ENCODE measurements at regions not wholly inside any gene's neighbourhood (a gene's known extent, or its start where the extent isn't known, plus 50 kb on each side); places are given as distances from the start of the nearest gene placed in this dataset.

- no peak for DNase-seq
Measured at GRCh38 chr1:38327559-38327973, 281.0 kb upstream of the POU3F1 start.

DNA sequence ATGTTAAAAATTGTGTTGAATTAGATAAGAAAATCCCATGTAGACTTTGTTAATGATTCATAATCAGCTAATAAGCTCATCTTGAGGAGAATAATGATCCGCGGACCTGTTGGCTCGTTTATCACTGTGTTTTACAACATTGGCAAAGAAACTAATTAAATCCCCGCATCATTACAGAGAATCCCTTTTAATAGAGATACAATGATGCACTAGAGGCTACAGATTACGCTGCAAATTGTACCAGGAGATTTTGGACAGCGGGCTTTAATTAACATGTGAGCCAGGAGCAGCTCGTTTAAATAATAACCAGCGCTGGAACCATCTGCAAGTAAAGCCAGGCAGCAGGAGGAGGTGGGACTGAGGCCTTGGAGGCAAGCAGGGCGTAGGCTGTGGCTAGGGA lies 280.3 kb upstream of the POU3F1 start:
- no peak for DNase-seq

GRCh38 chr1:38326135-38326534 lies 279.5 kb upstream of the POU3F1 start:
- no peak for DNase-seq

DNA sequence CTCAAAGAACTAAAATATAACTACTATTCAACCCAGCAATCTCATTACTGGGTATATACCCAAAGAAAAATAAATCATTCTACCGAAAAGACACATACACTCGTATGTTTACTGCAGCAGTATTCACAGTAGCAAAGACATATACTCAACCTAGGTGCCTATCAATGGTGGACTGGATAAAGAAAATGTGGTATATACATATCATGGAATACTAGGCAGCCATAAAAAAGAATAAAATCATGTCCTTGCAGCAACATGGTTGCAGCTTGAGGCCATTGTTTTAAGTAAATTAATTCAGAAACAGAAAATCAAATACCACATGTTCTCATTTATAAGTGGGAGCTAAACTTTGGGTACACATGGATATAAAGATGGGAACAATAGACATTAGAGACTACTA lies 266.2 kb upstream of the POU3F1 start:
- DNase-seq: no peak

DNA sequence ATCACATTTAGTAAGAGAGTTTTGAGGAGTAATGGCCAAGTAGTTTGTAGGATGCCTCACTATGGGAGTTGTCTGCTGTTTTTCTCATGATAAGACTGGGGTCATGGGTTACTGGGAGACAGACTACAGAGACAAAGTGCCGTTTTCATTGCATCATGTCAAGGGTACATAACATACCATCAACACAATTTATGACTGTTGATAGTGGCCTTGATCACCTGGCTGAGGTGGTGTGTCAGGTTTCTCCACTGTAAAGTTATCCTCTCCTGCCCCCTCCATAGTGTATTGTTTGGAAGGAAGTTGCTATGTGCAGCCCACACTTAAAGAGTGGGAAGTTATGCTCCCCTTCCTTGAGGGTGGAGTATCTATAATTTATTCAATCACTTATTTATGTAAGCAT lies 263.5 kb upstream of the POU3F1 start:
- no peak for DNase-seq

GRCh38 chr1:38308780-38309179 lies 262.2 kb upstream of the POU3F1 start:
- DNase-seq: no peak

GRCh38 chr1:38305666-38306065 lies 259.1 kb upstream of the POU3F1 start:
- no peak for DNase-seq

- no peak for DNase-seq
Measured at GRCh38 chr1:38303843-38304242, 257.2 kb upstream of the POU3F1 start.

DNA sequence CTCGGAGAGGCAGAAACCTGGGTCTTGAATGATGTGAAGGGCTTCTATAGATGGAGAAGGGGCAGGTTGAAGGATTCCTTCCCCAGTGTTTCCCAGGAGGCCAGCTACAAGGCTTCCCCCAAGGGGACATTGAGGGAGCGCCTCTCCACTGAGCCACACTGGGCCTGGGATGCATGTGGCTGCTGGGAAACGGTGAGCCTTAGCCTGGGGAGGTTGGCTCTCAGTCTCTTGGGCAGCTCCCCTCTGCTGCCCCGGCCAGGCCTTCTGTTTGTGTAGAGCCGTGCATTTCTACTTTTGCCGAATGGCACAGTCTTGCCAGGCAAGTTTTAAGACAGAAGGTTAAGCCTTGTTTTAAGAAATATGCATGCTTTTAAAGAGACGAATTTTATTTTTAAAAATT lies 254.4 kb upstream of the POU3F1 start:
- no peak for DNase-seq

- no peak for DNase-seq
Measured at GRCh38 chr1:38300616-38301015, 254.0 kb upstream of the POU3F1 start.

DNA sequence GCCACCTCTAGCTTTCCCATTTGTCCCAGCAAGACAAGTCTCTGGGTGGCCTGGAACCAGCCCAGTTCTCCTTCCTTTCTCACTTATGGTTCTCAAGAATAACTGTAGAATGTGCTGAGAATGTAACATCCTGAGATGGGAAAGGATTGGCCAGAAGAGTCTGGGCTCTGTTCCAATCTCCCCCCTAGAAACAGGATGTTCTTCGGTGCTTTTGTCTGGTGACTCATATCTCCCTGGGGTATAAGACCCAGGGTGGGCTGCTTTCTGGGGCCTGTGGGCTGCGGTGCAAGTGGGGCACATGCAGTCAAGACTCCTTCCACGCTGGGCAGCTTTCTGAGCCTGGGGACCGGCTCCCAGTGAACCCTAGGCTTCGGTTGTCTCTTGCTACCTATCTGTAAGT lies 251.2 kb upstream of the POU3F1 start:
- DNase-seq: no peak

GRCh38 chr1:38297246-38297645 lies 250.7 kb upstream of the POU3F1 start:
- DNase-seq: no peak

DNA sequence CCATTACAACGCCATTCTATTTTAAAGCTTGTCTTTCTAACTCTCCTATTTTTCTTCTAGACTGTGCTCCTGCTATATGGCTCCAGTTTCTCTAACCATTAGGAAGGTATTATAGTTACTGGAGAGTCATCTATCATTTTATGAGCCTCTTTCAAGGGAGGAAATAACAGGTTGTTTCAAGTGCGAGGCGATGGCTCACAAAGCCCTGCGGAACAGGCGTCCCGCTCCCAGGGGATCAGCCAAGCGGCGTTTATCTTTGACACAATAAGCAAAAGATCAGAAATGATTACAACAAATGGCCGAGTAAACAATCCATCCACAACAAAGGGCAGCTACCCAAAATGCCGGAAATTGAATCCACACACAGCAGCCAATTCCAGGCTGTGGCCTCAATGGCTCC lies 249.5 kb upstream of the POU3F1 start:
- DNase-seq: no peak

GRCh38 chr1:38293567-38293966 lies 247.0 kb upstream of the POU3F1 start:
- no peak for DNase-seq

- DNase-seq: no peak
Measured at GRCh38 chr1:38292969-38293368, 246.4 kb upstream of the POU3F1 start.

DNA sequence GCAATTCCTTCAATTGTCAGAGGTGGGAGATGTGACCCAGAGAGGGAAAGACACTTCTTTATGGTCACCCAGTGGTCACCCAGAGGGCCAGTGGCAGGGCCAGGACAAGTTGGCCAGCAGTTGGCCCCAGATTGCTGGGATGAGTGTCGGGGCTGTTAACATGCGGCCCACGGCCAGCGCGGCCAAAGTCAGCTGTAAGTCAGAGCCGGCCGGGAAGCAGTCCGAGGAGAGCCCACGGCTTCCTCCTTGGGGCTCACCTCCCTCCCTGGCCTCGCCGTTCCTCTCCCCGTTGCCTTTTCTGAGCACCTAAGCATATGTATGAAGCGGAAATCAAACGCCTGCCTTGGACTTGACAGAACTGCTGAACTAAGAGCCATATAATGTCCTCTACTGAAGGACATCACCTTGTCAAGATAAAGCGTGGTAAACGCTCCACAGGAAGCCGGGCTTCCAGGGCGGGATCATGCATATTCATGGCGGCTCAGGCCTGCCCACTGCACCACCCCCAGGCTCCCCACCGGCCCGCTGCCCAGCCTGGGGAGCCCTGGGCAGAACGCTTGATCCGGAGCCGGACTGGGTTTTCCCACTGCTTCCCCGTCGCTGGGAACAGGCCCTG lies 245.4 kb upstream of the POU3F1 start:
- no peak for DNase-seq

GRCh38 chr1:38291336-38291735 lies 244.7 kb upstream of the POU3F1 start:
- no peak for DNase-seq

DNA sequence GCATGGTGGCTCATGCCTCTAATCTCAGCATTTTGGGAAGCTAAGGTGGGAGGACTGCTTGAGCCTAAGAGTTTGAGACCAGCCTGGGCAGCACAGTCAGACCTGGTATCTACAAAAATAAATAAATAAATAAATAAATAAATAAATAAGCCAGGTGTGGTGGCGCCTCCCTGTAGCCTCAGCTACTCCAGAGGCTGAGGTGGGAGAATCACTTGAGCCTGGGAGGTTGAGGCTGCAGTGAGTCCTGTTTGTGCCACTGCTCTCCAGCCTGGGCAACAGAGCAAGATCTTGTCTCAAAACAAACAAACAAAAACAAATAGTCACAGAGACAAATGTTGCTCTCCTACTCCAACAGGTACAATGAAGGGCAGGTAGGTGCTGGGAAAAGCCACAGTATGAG lies 242.4 kb upstream of the POU3F1 start:
- no peak for DNase-seq

- DNase-seq: no peak
Measured at GRCh38 chr1:38287547-38287946, 241.0 kb upstream of the POU3F1 start.

GRCh38 chr1:38287036-38287435 lies 240.4 kb upstream of the POU3F1 start:
- DNase-seq: no peak

GRCh38 chr1:38285807-38286530 lies 239.4 kb upstream of the POU3F1 start:
- no peak for DNase-seq

DNA sequence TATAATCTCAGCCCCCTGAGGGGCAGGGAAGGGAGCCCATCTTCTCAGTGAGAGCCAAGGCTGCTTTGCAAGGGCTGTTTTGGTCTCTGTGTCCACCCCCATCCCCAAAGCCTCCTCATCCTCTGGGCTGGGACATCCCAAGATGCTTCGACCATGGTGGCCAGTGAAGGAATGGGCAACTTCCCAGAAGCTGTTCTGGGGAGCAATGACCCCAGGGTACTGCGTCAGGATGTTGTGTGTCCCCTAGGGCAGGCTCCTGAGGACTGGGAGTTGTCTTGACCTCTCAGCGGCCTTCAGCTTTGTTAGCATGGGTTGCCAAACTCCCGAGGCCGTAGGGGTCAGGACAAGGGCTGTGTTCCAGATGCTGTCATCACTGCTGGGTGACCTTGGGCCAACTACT lies 238.4 kb upstream of the POU3F1 start:
- DNase-seq: no peak

DNA sequence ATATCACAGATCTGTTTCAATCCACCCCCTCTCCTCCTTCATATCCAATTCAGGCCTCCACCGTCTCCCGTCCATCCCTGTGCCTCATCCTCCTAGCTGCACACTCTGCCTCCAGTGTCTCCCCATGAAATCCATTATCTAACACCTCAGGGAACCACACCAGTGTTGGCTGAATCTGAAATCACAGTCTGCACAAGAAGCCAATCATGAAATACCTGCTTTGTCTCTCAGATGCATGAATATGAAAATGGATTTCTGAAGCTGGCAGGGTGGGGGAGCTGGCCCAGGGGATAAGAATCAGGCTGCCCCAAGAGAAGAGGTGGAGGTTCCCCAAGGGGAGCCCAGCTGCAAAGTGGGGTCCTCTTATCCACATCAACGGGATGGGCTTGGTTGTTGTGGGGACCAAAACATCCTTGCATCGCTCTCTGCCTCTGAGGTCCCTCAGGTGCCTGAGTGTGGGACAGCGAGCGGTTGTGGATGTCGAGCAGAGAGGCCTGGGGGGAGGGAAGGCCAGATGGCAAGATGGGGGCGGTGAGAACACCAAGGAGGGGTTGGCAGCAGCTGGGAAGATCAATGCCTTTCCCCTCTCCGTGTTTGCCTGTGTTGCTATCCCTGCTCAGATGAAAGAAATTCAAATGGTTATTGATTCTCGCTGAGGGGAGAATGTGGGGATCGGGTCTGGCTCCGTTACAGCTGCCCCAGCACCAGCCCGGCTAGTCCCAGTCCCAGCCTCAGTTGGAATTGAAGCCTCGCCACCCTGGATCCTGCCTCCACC lies 237.3 kb upstream of the POU3F1 start:
- DNase-seq: no peak

DNA sequence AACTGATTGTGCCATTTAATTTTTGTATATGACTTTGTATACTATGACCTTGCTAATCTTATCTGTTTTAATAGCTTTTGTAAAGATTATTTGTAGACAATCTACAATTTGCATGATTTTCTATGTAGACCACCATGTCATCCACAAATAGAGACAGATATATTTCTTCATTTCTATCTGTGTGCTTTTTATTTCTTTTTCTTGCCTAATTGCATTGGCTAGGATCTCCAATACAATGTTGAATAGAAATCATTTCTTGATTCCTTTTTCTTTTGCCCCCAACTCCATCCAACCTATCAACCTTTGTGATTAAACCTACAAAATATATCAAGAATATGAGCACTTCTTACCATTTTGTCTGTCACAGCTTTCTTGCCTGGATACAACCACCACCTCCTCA lies 232.6 kb upstream of the POU3F1 start:
- DNase-seq: no peak
